ENCODE measurements at regions not wholly inside any gene's neighbourhood (a gene's known extent, or its start where the extent isn't known, plus 50 kb on each side); places are given as distances from the start of the nearest gene placed in this dataset.

DNA sequence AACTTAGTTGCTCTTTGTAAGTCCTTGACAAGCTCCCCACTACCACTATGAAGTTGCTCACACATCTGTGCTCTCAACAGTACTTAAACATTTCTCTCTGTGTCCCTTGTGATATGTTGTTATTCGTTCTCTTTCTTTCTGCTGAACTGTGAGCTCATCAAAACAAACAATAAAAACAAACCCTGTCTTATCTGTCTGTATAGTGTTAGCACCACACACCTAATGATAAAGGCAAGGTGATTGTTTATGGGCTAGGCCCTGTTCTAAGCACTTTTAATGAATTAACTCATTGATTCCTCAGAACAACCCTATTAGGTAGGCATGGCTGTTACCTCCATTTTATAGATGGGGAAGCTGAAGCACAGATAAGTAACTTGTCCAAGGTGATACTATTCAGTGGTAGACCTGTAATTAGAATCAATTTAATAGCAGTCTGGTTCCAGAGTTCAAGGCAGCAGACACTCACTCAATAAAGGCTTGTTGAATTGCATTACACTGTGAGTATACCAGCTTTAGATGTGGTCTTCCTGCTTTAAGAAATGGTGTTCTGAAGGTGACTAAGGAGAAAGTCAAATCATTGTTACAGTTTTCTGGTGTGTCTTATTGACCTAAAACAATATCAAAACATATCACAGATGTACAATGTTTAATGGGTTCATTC lies 153.6 kb upstream of the ELL2 start:
- Mint-ChIP-seq H3K9me3 (no peaks in the 10 kb centered on the region; the same call in 1 of the 2 replicates), H3K4me1 (ENCODE audit: low read depth) (peaks cover 82% of the 10 kb centered on the region), H3K27ac (peak overlapping the region; percentile 5; the same call in 1 of the 2 replicates), H3K27me3 (ENCODE audit: insufficient read depth) (no peaks in the 10 kb centered on the region; the same call in 1 of the 2 replicates), H3K36me3 (ENCODE audit: low read depth) (peaks cover 8% of the 10 kb centered on the region), H3K4me3 (no peak overlapping the region)
- no peak for DNase-seq
- TF ChIP-seq, protein P1, sequence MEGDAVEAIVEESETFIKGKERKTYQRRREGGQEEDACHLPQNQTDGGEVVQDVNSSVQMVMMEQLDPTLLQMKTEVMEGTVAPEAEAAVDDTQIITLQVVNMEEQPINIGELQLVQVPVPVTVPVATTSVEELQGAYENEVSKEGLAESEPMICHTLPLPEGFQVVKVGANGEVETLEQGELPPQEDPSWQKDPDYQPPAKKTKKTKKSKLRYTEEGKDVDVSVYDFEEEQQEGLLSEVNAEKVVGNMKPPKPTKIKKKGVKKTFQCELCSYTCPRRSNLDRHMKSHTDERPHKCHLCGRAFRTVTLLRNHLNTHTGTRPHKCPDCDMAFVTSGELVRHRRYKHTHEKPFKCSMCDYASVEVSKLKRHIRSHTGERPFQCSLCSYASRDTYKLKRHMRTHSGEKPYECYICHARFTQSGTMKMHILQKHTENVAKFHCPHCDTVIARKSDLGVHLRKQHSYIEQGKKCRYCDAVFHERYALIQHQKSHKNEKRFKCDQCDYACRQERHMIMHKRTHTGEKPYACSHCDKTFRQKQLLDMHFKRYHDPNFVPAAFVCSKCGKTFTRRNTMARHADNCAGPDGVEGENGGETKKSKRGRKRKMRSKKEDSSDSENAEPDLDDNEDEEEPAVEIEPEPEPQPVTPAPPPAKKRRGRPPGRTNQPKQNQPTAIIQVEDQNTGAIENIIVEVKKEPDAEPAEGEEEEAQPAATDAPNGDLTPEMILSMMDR (IDR thresholded peaks at IDR 0.05) = no peak

DNA sequence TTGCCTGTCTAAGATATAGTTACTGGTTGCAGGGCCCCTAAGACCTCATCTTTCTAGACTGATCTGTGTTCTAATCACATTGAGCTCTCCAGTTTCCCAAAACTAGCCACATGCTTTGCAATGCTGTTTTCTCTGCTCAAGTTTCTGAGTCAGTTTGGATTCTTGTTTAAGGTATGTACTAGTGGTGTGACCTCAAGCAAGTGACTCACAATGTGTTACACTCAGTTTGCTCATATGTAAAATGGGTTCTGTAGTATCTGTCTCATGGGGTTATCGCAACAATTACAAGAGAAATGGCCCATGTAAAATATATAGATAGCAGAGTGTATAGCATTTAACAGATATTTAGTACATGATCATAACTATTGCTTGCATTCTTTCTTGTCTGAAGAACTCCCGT lies 153.1 kb upstream of the ELL2 start:
- Mint-ChIP-seq H3K4me3 (no peak overlapping the region), H3K4me1 (ENCODE audit: low read depth) (peaks cover 76% of the 10 kb centered on the region), H3K27me3 (ENCODE audit: insufficient read depth) (no peaks in the 10 kb centered on the region; the same call in 1 of the 2 replicates), H3K9me3 (no peaks in the 10 kb centered on the region; the same call in 1 of the 2 replicates), H3K36me3 (ENCODE audit: low read depth) (peaks cover 8% of the 10 kb centered on the region), H3K27ac (peak overlapping the region; percentile 74)
- TF ChIP-seq, protein P1 (IDR thresholded peaks at IDR 0.05) = no peak
- DNase-seq = peak; percentile 46

DNA sequence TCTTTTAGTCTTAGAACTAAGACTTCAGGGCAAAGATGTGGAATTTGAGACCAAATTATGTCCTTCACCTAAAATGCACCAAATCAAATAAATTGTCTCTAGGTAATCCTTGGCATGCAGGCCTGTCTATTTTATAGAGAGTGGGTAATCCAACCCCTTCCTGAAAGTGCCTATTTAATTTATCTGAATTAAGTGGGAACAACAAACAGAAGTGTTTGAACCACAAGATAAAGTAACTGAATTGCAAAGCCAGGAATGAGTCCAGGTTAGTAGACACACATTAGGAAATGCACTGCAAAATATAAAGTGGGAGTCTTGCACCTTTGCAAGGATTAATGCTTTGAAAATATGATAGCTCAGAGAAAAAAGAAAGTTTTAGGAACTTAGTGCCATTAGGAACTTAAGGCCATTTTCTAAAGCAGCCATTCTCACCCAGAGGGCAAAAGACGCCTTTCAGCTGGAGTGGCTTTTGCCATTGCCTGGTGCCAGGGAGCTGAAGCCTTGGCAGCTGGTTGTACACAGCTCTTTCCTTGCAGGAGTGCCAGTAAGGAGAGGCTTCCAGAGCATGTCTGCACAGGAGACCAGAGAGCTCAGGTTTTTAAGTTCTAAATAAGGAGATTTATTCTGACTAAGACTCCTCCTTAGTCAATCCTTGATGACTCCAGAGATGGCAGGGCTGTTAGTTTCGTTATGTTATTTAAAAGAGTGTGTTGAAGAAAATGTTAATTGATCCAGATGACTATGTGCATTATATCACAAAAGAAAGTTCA lies 151.7 kb upstream of the ELL2 start:
- peak overlapping the region; percentile 74 for H3K27ac Mint-ChIP-seq
- no peaks in the 10 kb centered on the region; the same call in 1 of the 2 replicates for H3K27me3 Mint-ChIP-seq (ENCODE audit: insufficient read depth)
- DNase-seq = peak; percentile 11
- no peaks in the 10 kb centered on the region; the same call in 1 of the 2 replicates for H3K9me3 Mint-ChIP-seq
- peak overlapping the region; percentile 52 for H3K4me3 Mint-ChIP-seq
- TF ChIP-seq, protein P1 (IDR thresholded peaks at IDR 0.05) = no peak
- peaks cover 62% of the 10 kb centered on the region for H3K4me1 Mint-ChIP-seq (ENCODE audit: low read depth)
- H3K36me3 Mint-ChIP-seq (ENCODE audit: low read depth) = peaks cover 13% of the 10 kb centered on the region

DNA sequence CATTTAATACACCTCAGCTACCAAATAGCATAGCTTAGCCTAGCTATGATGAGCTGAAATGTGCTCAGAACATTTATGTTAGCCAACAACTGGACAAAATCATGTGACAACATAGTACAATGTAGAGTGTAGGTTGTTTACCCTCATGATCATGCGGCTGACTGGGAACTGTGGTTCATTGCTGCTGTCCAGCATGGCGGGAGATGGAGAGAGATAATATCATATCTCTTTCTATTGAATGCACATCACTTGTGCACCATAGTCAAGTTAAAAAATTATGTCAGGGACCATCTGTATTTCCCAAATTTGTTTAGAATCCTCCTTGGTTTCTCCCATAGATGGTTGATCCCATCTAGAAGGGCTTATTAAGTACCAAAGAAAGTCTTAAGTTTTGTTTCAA lies 151.1 kb upstream of the ELL2 start:
- DNase-seq = no peak
- Mint-ChIP-seq H3K4me3 (no peak overlapping the region), H3K27ac (no peak overlapping the region), H3K9me3 (no peaks in the 10 kb centered on the region; the same call in 1 of the 2 replicates), H3K27me3 (ENCODE audit: insufficient read depth) (no peaks in the 10 kb centered on the region; the same call in 1 of the 2 replicates), H3K4me1 (ENCODE audit: low read depth) (peaks cover 56% of the 10 kb centered on the region), H3K36me3 (ENCODE audit: low read depth) (peaks cover 13% of the 10 kb centered on the region)
- TF ChIP-seq, protein P1 (IDR thresholded peaks at IDR 0.05) = no peak

DNA sequence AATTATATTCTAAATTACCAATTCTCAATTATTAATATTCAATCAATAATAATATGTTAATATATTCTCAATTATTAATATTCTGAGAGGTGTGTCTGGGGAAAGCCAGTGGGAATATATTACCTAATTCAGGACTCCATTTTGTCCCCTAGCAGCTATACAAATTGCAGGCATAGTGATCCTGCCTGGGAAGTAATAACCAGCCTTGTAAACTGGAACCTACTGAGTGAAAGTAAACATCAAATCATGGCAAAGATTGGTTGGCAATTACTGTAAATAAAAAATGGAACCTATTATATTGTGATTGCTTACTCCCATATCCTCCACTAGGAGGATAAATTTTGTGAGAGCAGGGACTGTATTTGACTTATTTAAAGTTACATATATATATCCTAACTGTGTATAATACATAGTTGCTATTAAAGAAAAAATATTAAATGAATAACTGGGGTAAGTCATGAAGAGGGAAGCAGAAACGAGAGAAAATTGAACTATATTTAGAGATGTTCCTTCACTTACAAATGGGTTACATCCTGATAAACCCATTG lies 150.5 kb upstream of the ELL2 start:
- no peak for DNase-seq
- H3K36me3 Mint-ChIP-seq (ENCODE audit: low read depth) = peaks cover 13% of the 10 kb centered on the region
- H3K27ac Mint-ChIP-seq = no peak overlapping the region
- TF ChIP-seq, protein P1 (IDR thresholded peaks at IDR 0.05) = peak; percentile 63
- no peak overlapping the region for H3K4me3 Mint-ChIP-seq
- H3K4me1 Mint-ChIP-seq (ENCODE audit: low read depth) = peaks cover 51% of the 10 kb centered on the region
- H3K9me3 Mint-ChIP-seq = no peaks in the 10 kb centered on the region; the same call in 1 of the 2 replicates
- H3K27me3 Mint-ChIP-seq (ENCODE audit: insufficient read depth) = no peaks in the 10 kb centered on the region; the same call in 1 of the 2 replicates

All from HFFc6 (cell line).